ENCODE measurements at regions not wholly inside any gene's neighbourhood (a gene's known extent, or its start where the extent isn't known, plus 50 kb on each side); places are given as distances from the start of the nearest gene placed in this dataset.

GRCh38 chr18:41624460-41624859, 330.6 kb upstream of the PIK3C3 start:
- DNase-seq = no peak

GRCh38 chr18:41621177-41621576, 333.9 kb upstream of the PIK3C3 start:
- DNase-seq = no peak

- DNase-seq = no peak
Measured at GRCh38 chr18:41618147-41618546, 336.9 kb upstream of the PIK3C3 start.

GRCh38 chr18:41617647-41618046, 337.4 kb upstream of the PIK3C3 start:
- DNase-seq = no peak

- DNase-seq = no peak
Measured at GRCh38 chr18:41613003-41613609, 341.9 kb upstream of the PIK3C3 start.

- no peak for DNase-seq
Measured at GRCh38 chr18:41604964-41605363, 350.1 kb upstream of the PIK3C3 start.

GRCh38 chr18:41602034-41602433, 353.0 kb upstream of the PIK3C3 start:
- DNase-seq = no peak

GRCh38 chr18:41600693-41601391, 354.2 kb upstream of the PIK3C3 start:
- no peak for DNase-seq

- no peak for DNase-seq
Measured at GRCh38 chr18:41599466-41599865, 355.6 kb upstream of the PIK3C3 start.

GRCh38 chr18:41594582-41594981, 360.5 kb upstream of the PIK3C3 start:
- no peak for DNase-seq

- DNase-seq = no peak
Measured at GRCh38 chr18:41593171-41593675, 361.8 kb upstream of the PIK3C3 start.

- DNase-seq = no peak
Measured at GRCh38 chr18:41587976-41588375, 367.1 kb upstream of the PIK3C3 start.

- DNase-seq = no peak
Measured at GRCh38 chr18:41585512-41585911, 369.5 kb upstream of the PIK3C3 start.

- DNase-seq = no peak
Measured at GRCh38 chr18:41579185-41579584, 375.8 kb upstream of the PIK3C3 start.

GRCh38 chr18:41577529-41577928, 377.5 kb upstream of the PIK3C3 start:
- no peak for DNase-seq

- no peak for DNase-seq
Measured at GRCh38 chr18:41576643-41577042, 378.4 kb upstream of the PIK3C3 start.

- no peak for DNase-seq
Measured at GRCh38 chr18:41569867-41570266, 385.2 kb upstream of the PIK3C3 start.

GRCh38 chr18:41561961-41562360, 393.1 kb upstream of the PIK3C3 start:
- DNase-seq = no peak

- DNase-seq = no peak
Measured at GRCh38 chr18:41558715-41559114, 396.3 kb upstream of the PIK3C3 start.

GRCh38 chr18:41553716-41554115, 401.3 kb upstream of the PIK3C3 start:
- no peak for DNase-seq

- DNase-seq = no peak
Measured at GRCh38 chr18:41548521-41549260, 406.3 kb upstream of the PIK3C3 start.

- DNase-seq = no peak
Measured at GRCh38 chr18:41545091-41545888, 409.7 kb upstream of the PIK3C3 start.
